ENCODE measurements at regions not wholly inside any gene's neighbourhood (a gene's known extent, or its start where the extent isn't known, plus 50 kb on each side); places are given as distances from the start of the nearest gene placed in this dataset.

- TF ChIP-seq CTCF (IDR thresholded peaks at IDR 0.05; ENCODE audit: low read depth, low read length) (no peak), EZH2phosphoT487 (IDR thresholded peaks at IDR 0.05; ENCODE audit: low read depth) (no peak)
These were observed 1831.1 kb downstream of the SLITRK5 start for GRCh38 chr13:89502286-89502685.

Measured in OCI-LY3 (cell line).